ENCODE measurements at regions not wholly inside any gene's neighbourhood (a gene's known extent, or its start where the extent isn't known, plus 50 kb on each side); places are given as distances from the start of the nearest gene placed in this dataset.

GRCh38 chr10:58885146-58885545, 291.3 kb upstream of the PHYHIPL start:
- Mint-ChIP-seq H3K36me3 (no peaks in the 10 kb centered on the region), H3K4me1 (no peaks in the 10 kb centered on the region), H3K27me3 (ENCODE audit: low read depth) (no peaks in the 10 kb centered on the region), H3K27ac (no peak overlapping the region), H3K4me3 (no peak overlapping the region), H3K9me3 (peaks cover 6% of the 10 kb centered on the region)
- TF ChIP-seq FOXP4 (CRISPR knock-in tag; IDR thresholded peaks at IDR 0.05) (no peak), HMGA2 (CRISPR knock-in tag; IDR thresholded peaks at IDR 0.05) (no peak), MXD4 (CRISPR knock-in tag; IDR thresholded peaks at IDR 0.05; ENCODE audit: borderline replicate concordance) (no peak), ZNF263 (CRISPR knock-in tag; IDR thresholded peaks at IDR 0.05; ENCODE audit: low read depth) (no peak), SOX15 (CRISPR knock-in tag; IDR thresholded peaks at IDR 0.05) (no peak), ZSCAN18 (CRISPR knock-in tag; IDR thresholded peaks at IDR 0.05) (no peak), ZNF121 (CRISPR knock-in tag; IDR thresholded peaks at IDR 0.05) (no peak), CREM (CRISPR knock-in tag; IDR thresholded peaks at IDR 0.05) (no peak), ZNF317 (CRISPR knock-in tag; IDR thresholded peaks at IDR 0.05; ENCODE audit: borderline replicate concordance, low read depth) (no peak), E2F4 (CRISPR knock-in tag; IDR thresholded peaks at IDR 0.05; ENCODE audit: borderline replicate concordance, low read depth) (no peak), ATF3 (CRISPR knock-in tag; conservative IDR thresholded peaks at IDR 0.05) (no peak), ZNF232 (CRISPR knock-in tag; IDR thresholded peaks at IDR 0.05) (no peak), FOXK1 (CRISPR knock-in tag; IDR thresholded peaks at IDR 0.05) (no peak), STAT6 (CRISPR knock-in tag; conservative IDR thresholded peaks at IDR 0.05; ENCODE audit: low read depth) (no peak), AR (CRISPR knock-in tag; IDR thresholded peaks at IDR 0.05) (no peak), ZNF671 (CRISPR knock-in tag; IDR thresholded peaks at IDR 0.05) (no peak)
- CTCF ChIA-PET: no interaction called here
- ATAC-seq (no peak), DNase-seq (ENCODE audit: low spot score) (no peak)
- POLR2A ChIA-PET: no interaction called here
